K562 (cell line): ENCODE measurements at regions not wholly inside any gene's neighbourhood (a gene's known extent, or its start where the extent isn't known, plus 50 kb on each side); places are given as distances from the start of the nearest gene placed in this dataset.

ENCODE experiments used
- ATAC-seq: fragments of 200-7000 bp; cut with Tn5 transposase; 3 replicates; pipeline ENCODE4 v1.9.1; 2020; ENCODE audit warnings: moderate library complexity
- BruUV-seq: library from RNA; stranded (reverse); fragments of 400-500 nt; replicated peaks from 2 replicates; lab custom pipeline; 2021; lab: Mats Ljungman, UMichigan
- CTCF ChIA-PET: fragments of 300-600 bp; formaldehyde crosslinking; extraction: SDS; loops from one replicate; lab custom pipeline; 2021; ENCODE audit warnings: low intra/inter-chr PET ratio; lab: Yijun Ruan, JAX
- POLR2A ChIA-PET: fragments of 300-600, 350-650 bp; sonication (Branson Sonifier 250); formaldehyde crosslinking; extraction: SDS; loops from one replicate; lab custom pipeline; 2021; ENCODE audit warnings: antibody characterized with exemption, inconsistent platforms; lab: Yijun Ruan, JAX
- DNase-seq, 4 experiments: peaks; one replicate each; pipeline versions ENCODE4 v3.0.0 to v3.0.0-alpha.2; 2011 to 2018; ENCODE audit warnings: low spot score in 3 of 4, mixed read lengths in 3 of 4; ENCODE audit errors: extremely low read depth in 1 of 4
- FAIRE-seq: peaks from 2 replicates; lab custom pipeline; 2011; peaks lifted over from hg19 to GRCh38; lab: Jason Lieb, UNC
- H2AFZ ChIP-seq: 2 replicates; pipeline ENCODE4 v1.6.0; 2011; ENCODE audit warnings: low read depth, low read length, control low read depth, inconsistent platforms
- H3K27ac ChIP-seq: fragments of 200-600 bp; 3 replicates; pipeline ENCODE4 v1.8.0; 2011; ENCODE audit warnings: low read depth, mild to moderate bottlenecking, control low read depth, inconsistent platforms, low read length, moderate library complexity, mixed read lengths; ENCODE audit errors: extremely low read depth
- H3K27me3 ChIP-seq, 2 experiments: fragments of 300-600 bp in 1 of 2; 2 replicates in 1 of 2; 3 replicates in 1 of 2; pipeline versions ENCODE4 v1.6.0 to v1.8.0; 2011; ENCODE audit warnings: inconsistent platforms in 2 of 2, low read length in 2 of 2, mild to moderate bottlenecking in 1 of 2, mixed read lengths in 1 of 2, moderate library complexity in 1 of 2; ENCODE audit not compliant: control insufficient read depth in 2 of 2, insufficient read depth in 2 of 2
- H3K36me3 ChIP-seq: fragments of 300-600 bp; 3 replicates; pipeline ENCODE4 v1.8.0; 2011; ENCODE audit warnings: mild to moderate bottlenecking, low read length, inconsistent platforms; ENCODE audit not compliant: control insufficient read depth, insufficient read depth
- H3K4me1 ChIP-seq, 2 experiments: fragments of 200-600 bp in 1 of 2; replicated peaks in 1 of 2; 2 replicates in 1 of 2; 3 replicates in 1 of 2; pipeline versions ENCODE4 v1.5.1 to v1.8.0; 2011; ENCODE audit warnings: inconsistent platforms in 2 of 2, low read length in 2 of 2, mild to moderate bottlenecking in 1 of 2, mixed read lengths in 1 of 2, moderate library complexity in 1 of 2; ENCODE audit not compliant: control insufficient read depth in 2 of 2, insufficient read depth in 2 of 2
- H3K4me2 ChIP-seq: 2 replicates; pipeline ENCODE4 v1.6.1; 2011; ENCODE audit warnings: low read length, control low read depth, inconsistent platforms, mixed read lengths; ENCODE audit not compliant: insufficient read depth
- H3K4me3 ChIP-seq: fragments of 200-600 bp; sonication (generic), shearing (Covaris generic); 2 replicates; pipeline ENCODE4 v1.5.1; 2016; ENCODE audit warnings: control low read depth, inconsistent platforms
- H3K79me2 ChIP-seq: fragments of 200-600 bp; 3 replicates; pipeline ENCODE4 v1.8.0; 2011; ENCODE audit warnings: low read length, inconsistent platforms; ENCODE audit not compliant: control insufficient read depth, insufficient read depth
- H3K9ac ChIP-seq, 2 experiments: 2 replicates each; pipeline versions ENCODE4 v1.6.0 to v1.6.1; 2011; ENCODE audit warnings: low read depth in 2 of 2, low read length in 2 of 2, control low read depth in 1 of 2, inconsistent platforms in 1 of 2, mild to moderate bottlenecking in 1 of 2, mixed read lengths in 1 of 2; ENCODE audit not compliant: insufficient read depth in 1 of 2
- H3K9me1 ChIP-seq: one replicate; pipeline ENCODE4 v1.6.0; 2011; ENCODE audit warnings: inconsistent platforms, mild to moderate bottlenecking, low read length, moderate library complexity; ENCODE audit not compliant: control insufficient read depth, insufficient read depth
- H3K9me3 ChIP-seq: replicated peaks from 2 replicates; pipeline ENCODE4 v1.5.1; 2011; ENCODE audit warnings: low read depth, low read length, inconsistent platforms; ENCODE audit not compliant: control insufficient read depth, insufficient read depth
- H4K20me1 ChIP-seq: replicated peaks from 2 replicates; pipeline ENCODE4 v1.6.1; 2011; ENCODE audit warnings: low read length, inconsistent platforms, mixed read lengths; ENCODE audit not compliant: control insufficient read depth, insufficient read depth
- ARNT ChIP-seq, 2 experiments: fragments of 450-650 bp; IDR thresholded peaks; 2 replicates each; pipeline ENCODE4 v1.6.1; 2016; ENCODE audit warnings: mild to moderate bottlenecking in 1 of 2
- ATF1 ChIP-seq, 2 experiments: fragments of 450-650 bp in 1 of 2; IDR thresholded peaks; 2 replicates each; pipeline ENCODE4 v1.6.1; 2016; ENCODE audit warnings: missing compliant biosample characterization in 1 of 2, missing genetic modification characterization in 1 of 2
- CBX8 ChIP-seq: fragments of 200-600 bp; sonication (generic); IDR thresholded peaks from 2 replicates; pipeline ENCODE4 v1.6.1; 2012; ENCODE audit warnings: borderline replicate concordance, mixed run types, low read depth, mild to moderate bottlenecking, moderate library complexity, mixed read lengths, low read length, control low read depth, inconsistent platforms; ENCODE audit not compliant: poor library complexity, severe bottlenecking; ENCODE audit errors: extremely low read depth
- ILF3 ChIP-seq: fragments of 450-650 bp; IDR thresholded peaks from 2 replicates; pipeline ENCODE4 v1.6.1; 2018; ENCODE audit warnings: antibody characterized with exemption, mild to moderate bottlenecking, moderate library complexity, borderline replicate concordance
- NELFE ChIP-seq: IDR thresholded peaks from 2 replicates; pipeline ENCODE4 v1.6.1; 2011; ENCODE audit warnings: mild to moderate bottlenecking; ENCODE audit not compliant: insufficient read depth, insufficient read length
- PHB2 ChIP-seq: fragments of 450-650 bp; IDR thresholded peaks from 2 replicates; pipeline ENCODE4 v1.6.1; 2017; ENCODE audit warnings: low read depth
- RBM34 ChIP-seq: fragments of 200-400 bp; formaldehyde crosslinking; IDR thresholded peaks from 2 replicates; pipeline ENCODE4 v1.6.1; 2018; ENCODE audit warnings: low read length, borderline replicate concordance; ENCODE audit not compliant: insufficient read depth
- RHOXF2B ChIP-seq: fragments of 250-450 bp; sonication (Bioruptor Pico); conservative IDR thresholded peaks from 2 replicates; pipeline ENCODE4 v1.5.1; 2021
- SP2 ChIP-seq: IDR thresholded peaks from 2 replicates; pipeline ENCODE4 v1.6.1; 2011; ENCODE audit warnings: mild to moderate bottlenecking, low read depth, low read length, moderate library complexity; ENCODE audit not compliant: poor library complexity, severe bottlenecking; ENCODE audit errors: extremely low read depth
- SRSF7 ChIP-seq: fragments of 200-400 bp; formaldehyde crosslinking; optimal IDR thresholded peaks from 2 replicates; pipeline ENCODE3; 2017; ENCODE audit warnings: mild to moderate bottlenecking, low read depth, low read length
- TCF7 ChIP-seq: sonication (generic); IDR thresholded peaks from 2 replicates; pipeline ENCODE4 v1.6.1; 2016; ENCODE audit warnings: antibody characterized with exemption, borderline replicate concordance
- ZNF174 ChIP-seq: fragments of 250-450 bp; sonication (Bioruptor Pico); IDR thresholded peaks from 2 replicates; pipeline ENCODE4 v1.4.0; 2020; ENCODE audit warnings: mild to moderate bottlenecking
- WGBS: fragments of 100-300 bp; shearing (Covaris generic); methylation state at CpG from one replicate; pipeline ENCODE4 v1.1.6; 2016; ENCODE audit warnings: low coverage, mixed read lengths; ENCODE audit not compliant: insufficient coverage; ENCODE audit errors: missing lambda C conversion rate; 5-methylcytosine and 5-hydroxymethylcytosine counted together
- in situ Hi-C: fragments of 300-500 bp; cut with MboI; formaldehyde crosslinking; loops from 4 replicates; pipeline ENCODE4 v1.15.0; 2018; ENCODE audit warnings: inconsistent platforms, mixed read lengths
- intact Hi-C: fragments of 100-400 bp; cut with micrococcal nuclease; formaldehyde crosslinking; loops from 2 replicates; pipeline ENCODE4 v1.14.2; 2022
- TF ChIP-seq, protein P1 (sequence below): fragments of 450-650 bp; formaldehyde crosslinking; IDR thresholded peaks from 2 replicates; pipeline ENCODE4 v1.4.0; 2020; ENCODE audit warnings: mild to moderate bottlenecking, mixed read lengths
- TF ChIP-seq, protein P2 (sequence below): fragments of 250-450 bp; sonication (Bioruptor Pico); IDR thresholded peaks from 2 replicates; pipeline ENCODE4 v1.8.0; 2022; ENCODE audit warnings: inconsistent platforms, mild to moderate bottlenecking, moderate library complexity, borderline replicate concordance
- TF ChIP-seq, protein P3 (sequence below): fragments of 450-650 bp; formaldehyde crosslinking; IDR thresholded peaks from 2 replicates; pipeline ENCODE4 v1.4.0; 2020; ENCODE audit warnings: mild to moderate bottlenecking, moderate library complexity
- TF ChIP-seq, protein P4 (sequence below): fragments of 450-650 bp; IDR thresholded peaks from 2 replicates; pipeline ENCODE4 v1.6.1; 2017; ENCODE audit warnings: mild to moderate bottlenecking, moderate library complexity

DNA sequence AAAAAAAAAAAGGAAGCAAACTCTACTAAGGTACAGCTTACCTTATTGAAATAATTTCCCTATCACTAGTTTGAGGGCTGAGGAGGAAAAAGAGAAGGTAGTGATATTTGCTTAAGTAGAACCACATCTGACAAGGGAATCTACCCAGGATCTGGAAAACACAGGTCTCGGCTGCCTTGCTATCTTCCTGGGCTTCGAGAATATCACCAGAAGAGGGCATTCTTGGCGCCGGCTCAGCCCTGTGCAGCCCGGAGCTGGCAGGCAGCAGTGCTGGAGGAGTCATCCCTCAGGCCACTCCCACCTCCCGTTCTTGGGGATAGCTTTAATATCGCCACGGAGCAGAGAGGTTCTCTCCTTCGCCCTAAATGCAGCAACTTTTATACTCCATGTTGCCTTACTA, 1181.2 kb downstream of the VRK1 start:
- ChIA-PET CTCF (no interaction called here), POLR2A (no interaction called here)
- H3K9ac ChIP-seq, result no peak overlapping the region
- H2AFZ ChIP-seq, result no peak overlapping the region
- BruUV-seq, result no TSS peak
- ATAC-seq (no peak), DNase-seq (peak in 1 of 4 experiments; percentile 2), FAIRE-seq (no peak)
- no peak overlapping the region for H3K4me2 ChIP-seq
- intact Hi-C loops (no loop called here), in situ Hi-C loops (no loop called here)
- H3K79me2 ChIP-seq, result no peaks in the 10 kb centered on the region
- TF ChIP-seq RBM34 (no peak), PHB2 (no peak), NELFE (no peak), CBX8 (no peak), RHOXF2B (no peak), ATF1 (CRISPR knock-in tag; IDR thresholded peaks at IDR 0.05) (no peak), ATF1 (tag; IDR thresholded peaks at IDR 0.05) (no peak), SRSF7 (no peak), ILF3 (no peak), SP2 (no peak), ZNF174 (CRISPR knock-in tag) (no peak), ARNT (IDR thresholded peaks at IDR 0.05) (no peak), TCF7 (no peak)
- TF ChIP-seq, protein P1, sequence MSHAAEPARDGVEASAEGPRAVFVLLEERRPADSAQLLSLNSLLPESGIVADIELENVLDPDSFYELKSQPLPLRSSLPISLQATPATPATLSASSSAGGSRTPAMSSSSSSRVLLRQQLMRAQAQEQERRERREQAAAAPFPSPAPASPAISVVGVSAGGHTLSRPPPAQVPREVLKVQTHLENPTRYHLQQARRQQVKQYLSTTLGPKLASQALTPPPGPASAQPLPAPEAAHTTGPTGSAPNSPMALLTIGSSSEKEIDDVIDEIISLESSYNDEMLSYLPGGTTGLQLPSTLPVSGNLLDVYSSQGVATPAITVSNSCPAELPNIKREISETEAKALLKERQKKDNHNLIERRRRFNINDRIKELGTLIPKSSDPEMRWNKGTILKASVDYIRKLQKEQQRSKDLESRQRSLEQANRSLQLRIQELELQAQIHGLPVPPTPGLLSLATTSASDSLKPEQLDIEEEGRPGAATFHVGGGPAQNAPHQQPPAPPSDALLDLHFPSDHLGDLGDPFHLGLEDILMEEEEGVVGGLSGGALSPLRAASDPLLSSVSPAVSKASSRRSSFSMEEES (CRISPR knock-in tag), result no peak
- TF ChIP-seq, protein P2, sequence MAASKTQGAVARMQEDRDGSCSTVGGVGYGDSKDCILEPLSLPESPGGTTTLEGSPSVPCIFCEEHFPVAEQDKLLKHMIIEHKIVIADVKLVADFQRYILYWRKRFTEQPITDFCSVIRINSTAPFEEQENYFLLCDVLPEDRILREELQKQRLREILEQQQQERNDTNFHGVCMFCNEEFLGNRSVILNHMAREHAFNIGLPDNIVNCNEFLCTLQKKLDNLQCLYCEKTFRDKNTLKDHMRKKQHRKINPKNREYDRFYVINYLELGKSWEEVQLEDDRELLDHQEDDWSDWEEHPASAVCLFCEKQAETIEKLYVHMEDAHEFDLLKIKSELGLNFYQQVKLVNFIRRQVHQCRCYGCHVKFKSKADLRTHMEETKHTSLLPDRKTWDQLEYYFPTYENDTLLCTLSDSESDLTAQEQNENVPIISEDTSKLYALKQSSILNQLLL, result no peak
- TF ChIP-seq, protein P3, sequence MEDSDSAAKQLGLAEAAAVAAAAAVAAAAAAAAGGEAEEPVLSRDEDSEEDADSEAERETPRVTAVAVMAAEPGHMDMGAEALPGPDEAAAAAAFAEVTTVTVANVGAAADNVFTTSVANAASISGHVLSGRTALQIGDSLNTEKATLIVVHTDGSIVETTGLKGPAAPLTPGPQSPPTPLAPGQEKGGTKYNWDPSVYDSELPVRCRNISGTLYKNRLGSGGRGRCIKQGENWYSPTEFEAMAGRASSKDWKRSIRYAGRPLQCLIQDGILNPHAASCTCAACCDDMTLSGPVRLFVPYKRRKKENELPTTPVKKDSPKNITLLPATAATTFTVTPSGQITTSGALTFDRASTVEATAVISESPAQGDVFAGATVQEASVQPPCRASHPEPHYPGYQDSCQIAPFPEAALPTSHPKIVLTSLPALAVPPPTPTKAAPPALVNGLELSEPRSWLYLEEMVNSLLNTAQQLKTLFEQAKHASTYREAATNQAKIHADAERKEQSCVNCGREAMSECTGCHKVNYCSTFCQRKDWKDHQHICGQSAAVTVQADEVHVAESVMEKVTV, result no peak
- TF ChIP-seq, protein P4, sequence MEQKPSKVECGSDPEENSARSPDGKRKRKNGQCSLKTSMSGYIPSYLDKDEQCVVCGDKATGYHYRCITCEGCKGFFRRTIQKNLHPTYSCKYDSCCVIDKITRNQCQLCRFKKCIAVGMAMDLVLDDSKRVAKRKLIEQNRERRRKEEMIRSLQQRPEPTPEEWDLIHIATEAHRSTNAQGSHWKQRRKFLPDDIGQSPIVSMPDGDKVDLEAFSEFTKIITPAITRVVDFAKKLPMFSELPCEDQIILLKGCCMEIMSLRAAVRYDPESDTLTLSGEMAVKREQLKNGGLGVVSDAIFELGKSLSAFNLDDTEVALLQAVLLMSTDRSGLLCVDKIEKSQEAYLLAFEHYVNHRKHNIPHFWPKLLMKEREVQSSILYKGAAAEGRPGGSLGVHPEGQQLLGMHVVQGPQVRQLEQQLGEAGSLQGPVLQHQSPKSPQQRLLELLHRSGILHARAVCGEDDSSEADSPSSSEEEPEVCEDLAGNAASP, result no peak
- H3K27me3 ChIP-seq, result no peaks in the 10 kb centered on the region
- no peaks in the 10 kb centered on the region for H3K4me1 ChIP-seq
- H4K20me1 ChIP-seq, result no peaks in the 10 kb centered on the region
- 2% methylated on average over 7 of the region's 9 CpGs for WGBS
- H3K4me3 ChIP-seq, result no peak overlapping the region
- H3K9me3 ChIP-seq, result no peaks in the 10 kb centered on the region
- no peaks in the 10 kb centered on the region for H3K36me3 ChIP-seq
- no peak overlapping the region for H3K27ac ChIP-seq
- no peaks in the 10 kb centered on the region for H3K9me1 ChIP-seq
